ENCODE measurements at regions not wholly inside any gene's neighbourhood (a gene's known extent, or its start where the extent isn't known, plus 50 kb on each side); places are given as distances from the start of the nearest gene placed in this dataset.

DNA sequence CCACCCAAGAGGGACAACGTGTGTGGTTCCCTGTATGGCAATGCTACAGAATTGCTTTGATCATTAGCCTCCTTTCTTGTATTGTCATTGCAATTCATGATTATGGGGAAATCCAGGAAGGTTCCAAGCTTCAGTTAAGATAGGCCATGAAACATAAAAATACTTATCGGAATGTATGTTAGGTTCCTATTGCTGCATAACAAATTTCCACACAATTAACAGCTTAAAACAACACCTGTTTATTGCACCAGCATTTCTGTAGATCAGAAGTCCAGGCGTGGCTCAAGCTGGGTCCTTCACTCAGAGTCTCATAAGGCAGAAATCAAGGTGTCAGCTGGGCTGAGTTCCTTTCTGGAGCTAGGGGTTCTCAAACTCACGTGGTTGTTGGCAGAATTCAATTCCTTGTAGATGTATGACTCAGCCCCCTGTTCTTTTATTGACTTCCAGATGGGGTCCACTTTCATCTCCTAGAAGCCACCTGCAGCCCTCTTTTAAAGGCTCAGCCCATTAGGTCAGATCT, 365.6 kb upstream of the TMPO start:
- no peaks in the 10 kb centered on the region for H3K23me2 ChIP-seq (ENCODE audit: insufficient read length, low read depth, low read length, poor library complexity, severe bottlenecking)
- H2BK12ac ChIP-seq (ENCODE audit: insufficient read length, low read depth, low read length), result no peak overlapping the region
- H3K18ac ChIP-seq (ENCODE audit: insufficient read length, low read depth, low read length), result no peak overlapping the region
- no peak overlapping the region for H3K14ac ChIP-seq (ENCODE audit: insufficient read depth, low read length)
- Mint-ChIP-seq H3K27ac (no peak overlapping the region), H3K9me3 (no peaks in the 10 kb centered on the region; a peak in 2 of 5 replicates), H3K4me1 (peaks cover 3 to 13% of the 10 kb centered on the region in 2 experiments), H3K36me3 (ENCODE audit: insufficient read depth in 1 of 3, low read depth in 3 of 3) (no peaks in the 10 kb centered on the region), H3K4me3 (no peak overlapping the region), H3K27me3 (ENCODE audit: low read depth) (no peaks in the 10 kb centered on the region)
- no peak overlapping the region for H3K27ac ChIP-seq (ENCODE audit: insufficient read length, low read depth, low read length)
- H4K5ac ChIP-seq (ENCODE audit: insufficient read length, low read depth, low read length), result no peak overlapping the region
- no peak overlapping the region for H4K91ac ChIP-seq (ENCODE audit: insufficient read length, low read depth, low read length)
- no CpG with 5 or more reads among the region's 4 CpGs for WGBS (ENCODE audit: extremely low coverage, insufficient read length, low lambda C conversion rate)
- H3K4me1 ChIP-seq (ENCODE audit: insufficient read depth, low read length), result no peaks in the 10 kb centered on the region; the same call in 1 of the 2 replicates
- no peaks in the 10 kb centered on the region for H4K20me1 ChIP-seq (ENCODE audit: control insufficient read depth, insufficient read depth, insufficient read length)
- no peaks in the 10 kb centered on the region for H3K79me1 ChIP-seq (ENCODE audit: insufficient read depth, low read depth, low read length, poor library complexity, severe bottlenecking)
- no peak overlapping the region for H3K4ac ChIP-seq (ENCODE audit: low read depth, low read length)
- H3K23ac ChIP-seq (ENCODE audit: insufficient read length, low read depth, low read length), result no peak overlapping the region
- H2BK120ac ChIP-seq (ENCODE audit: low read depth, low read length, poor library complexity, severe bottlenecking), result no peak overlapping the region
- H2AK5ac ChIP-seq (ENCODE audit: insufficient read length, low read length), result no peak overlapping the region
- no peaks in the 10 kb centered on the region for H3K79me2 ChIP-seq (ENCODE audit: insufficient read depth, low read length)
- no peak overlapping the region for H2BK20ac ChIP-seq (ENCODE audit: low read depth, low read length, poor library complexity, severe bottlenecking)
- no peak overlapping the region for H2AFZ ChIP-seq (ENCODE audit: low read length)
- no peak overlapping the region for H2BK15ac ChIP-seq (ENCODE audit: low read depth, low read length)
- TF ChIP-seq, protein P1, sequence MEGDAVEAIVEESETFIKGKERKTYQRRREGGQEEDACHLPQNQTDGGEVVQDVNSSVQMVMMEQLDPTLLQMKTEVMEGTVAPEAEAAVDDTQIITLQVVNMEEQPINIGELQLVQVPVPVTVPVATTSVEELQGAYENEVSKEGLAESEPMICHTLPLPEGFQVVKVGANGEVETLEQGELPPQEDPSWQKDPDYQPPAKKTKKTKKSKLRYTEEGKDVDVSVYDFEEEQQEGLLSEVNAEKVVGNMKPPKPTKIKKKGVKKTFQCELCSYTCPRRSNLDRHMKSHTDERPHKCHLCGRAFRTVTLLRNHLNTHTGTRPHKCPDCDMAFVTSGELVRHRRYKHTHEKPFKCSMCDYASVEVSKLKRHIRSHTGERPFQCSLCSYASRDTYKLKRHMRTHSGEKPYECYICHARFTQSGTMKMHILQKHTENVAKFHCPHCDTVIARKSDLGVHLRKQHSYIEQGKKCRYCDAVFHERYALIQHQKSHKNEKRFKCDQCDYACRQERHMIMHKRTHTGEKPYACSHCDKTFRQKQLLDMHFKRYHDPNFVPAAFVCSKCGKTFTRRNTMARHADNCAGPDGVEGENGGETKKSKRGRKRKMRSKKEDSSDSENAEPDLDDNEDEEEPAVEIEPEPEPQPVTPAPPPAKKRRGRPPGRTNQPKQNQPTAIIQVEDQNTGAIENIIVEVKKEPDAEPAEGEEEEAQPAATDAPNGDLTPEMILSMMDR (conservative IDR thresholded peaks at IDR 0.05), result no peak
- DNase-seq, result no peak
- no peak overlapping the region for H3K4me2 ChIP-seq (ENCODE audit: insufficient read depth, insufficient read length, low read length)
- H3K9ac ChIP-seq (ENCODE audit: extremely low read depth, insufficient read length, low read length), result no peak overlapping the region
- no peak overlapping the region for H3T11ph ChIP-seq (ENCODE audit: low read length)
- H2BK5ac ChIP-seq (ENCODE audit: insufficient read length, low read length), result no peak overlapping the region
- H3K56ac ChIP-seq (ENCODE audit: insufficient read length, low read depth, low read length), result no peak overlapping the region
- no peak overlapping the region for H4K8ac ChIP-seq (replicated peaks; ENCODE audit: insufficient read length, low read depth, low read length)
- H3K9me3 ChIP-seq (ENCODE audit: control insufficient read depth, low read depth, low read length), result no peaks in the 10 kb centered on the region
- H3K27me3 ChIP-seq (ENCODE audit: insufficient read depth, low read length), result no peaks in the 10 kb centered on the region

Measured in H9 (cell line).